Panc1 (cell line): ENCODE measurements at regions not wholly inside any gene's neighbourhood (a gene's known extent, or its start where the extent isn't known, plus 50 kb on each side); places are given as distances from the start of the nearest gene placed in this dataset.

Source experiments
- ATAC-seq: fragments of 200-7000 bp; cut with Tn5 transposase; 2 replicates; pipeline ENCODE4 v1.9.1; 2020; ENCODE audit warnings: mild to moderate bottlenecking, moderate library complexity
- BruUV-seq: library from RNA; stranded (reverse); fragments of 400-500 nt; replicated peaks from 2 replicates; lab custom pipeline; 2021; lab: Mats Ljungman, UMichigan
- CTCF ChIA-PET: fragments of 300-600 bp; sonication (Branson Sonifier 250); formaldehyde crosslinking; loops from one replicate; lab custom pipeline; 2022; ENCODE audit warnings: antibody characterized with exemption; lab: Charles Lee
- POLR2A ChIA-PET: fragments of 300-600 bp; sonication (Branson Sonifier 250); formaldehyde crosslinking; loops from one replicate; lab custom pipeline; 2022; ENCODE audit warnings: antibody characterized with exemption; lab: Charles Lee
- DNase-seq: peaks from one replicate; pipeline ENCODE4 v3.0.0-alpha.2; 2010; ENCODE audit warnings: low read depth, low spot score
- H3K27ac ChIP-seq: 2 replicates; pipeline ENCODE4 v1.5.1; 2011; ENCODE audit warnings: mild to moderate bottlenecking, low read length, inconsistent platforms
- H3K27me3 ChIP-seq: fragments of 200-500 bp; sonication (Bioruptor generic); 2 replicates; pipeline ENCODE4 v1.6.0; 2014; ENCODE audit warnings: low read length, inconsistent platforms; ENCODE audit not compliant: control insufficient read depth, insufficient read depth
- H3K36me3 ChIP-seq: fragments of 200-500 bp; sonication (Bioruptor generic); 2 replicates; pipeline ENCODE4 v1.5.1; 2014; ENCODE audit warnings: inconsistent platforms, mild to moderate bottlenecking, low read length, moderate library complexity; ENCODE audit not compliant: control insufficient read depth, insufficient read depth
- H3K4me1 ChIP-seq: 2 replicates; pipeline ENCODE4 v1.5.1; 2011; ENCODE audit warnings: inconsistent platforms, mild to moderate bottlenecking, low read length, moderate library complexity; ENCODE audit not compliant: control insufficient read depth, insufficient read depth
- H3K4me3 ChIP-seq, 2 experiments: 2 replicates each; pipeline ENCODE4 v1.5.1; 2011 to 2012; ENCODE audit warnings: low read depth in 2 of 2, low read length in 2 of 2, mild to moderate bottlenecking in 2 of 2, inconsistent platforms in 1 of 2, moderate library complexity in 1 of 2
- H3K9me3 ChIP-seq: fragments of 200-500 bp; sonication (Bioruptor generic); 2 replicates; pipeline ENCODE4 v1.5.1; 2014; ENCODE audit warnings: low read depth, mild to moderate bottlenecking, inconsistent platforms, low read length, moderate library complexity; ENCODE audit not compliant: control insufficient read depth, insufficient read depth
- POLR2AphosphoS5 ChIP-seq: IDR thresholded peaks from 2 replicates; pipeline ENCODE4 v1.6.1; 2012; ENCODE audit warnings: mild to moderate bottlenecking, low read depth, low read length, moderate library complexity
- SIN3A ChIP-seq: IDR thresholded peaks from 2 replicates; pipeline ENCODE4 v1.6.1; 2012; ENCODE audit warnings: low read depth, mild to moderate bottlenecking, low read length, moderate library complexity, borderline replicate concordance; ENCODE audit not compliant: insufficient read depth
- TCF7L2 ChIP-seq: IDR thresholded peaks from 2 replicates; pipeline ENCODE4 v1.6.1; 2011; ENCODE audit warnings: mild to moderate bottlenecking, low read depth, low read length, inconsistent platforms
- in situ Hi-C: cut with HindIII; loops from 2 replicates; pipeline ENCODE4 v1.10.0; 2016; ENCODE audit warnings: low sequenced_read_pairs, low pct_unique_long_range_greater_than_20kb
- intact Hi-C: fragments of 100-400 bp; cut with micrococcal nuclease; formaldehyde crosslinking; loops from one replicate; pipeline ENCODE4 v1.10.0; 2022; ENCODE audit not compliant: unreplicated experiment
- TF ChIP-seq, protein P1 (sequence below), 2 experiments: IDR thresholded peaks; 2 replicates each; pipeline ENCODE4 v1.6.1; 2011 to 2012; ENCODE audit warnings: low read depth in 2 of 2, control low read depth in 1 of 2, low read length in 1 of 2, mild to moderate bottlenecking in 1 of 2, moderate library complexity in 1 of 2; ENCODE audit not compliant: insufficient read depth in 1 of 2
- TF ChIP-seq, protein P2 (sequence below): fragments of 450-650 bp; IDR thresholded peaks from 2 replicates; pipeline ENCODE4 v1.5.1; 2017; ENCODE audit warnings: mild to moderate bottlenecking

DNA sequence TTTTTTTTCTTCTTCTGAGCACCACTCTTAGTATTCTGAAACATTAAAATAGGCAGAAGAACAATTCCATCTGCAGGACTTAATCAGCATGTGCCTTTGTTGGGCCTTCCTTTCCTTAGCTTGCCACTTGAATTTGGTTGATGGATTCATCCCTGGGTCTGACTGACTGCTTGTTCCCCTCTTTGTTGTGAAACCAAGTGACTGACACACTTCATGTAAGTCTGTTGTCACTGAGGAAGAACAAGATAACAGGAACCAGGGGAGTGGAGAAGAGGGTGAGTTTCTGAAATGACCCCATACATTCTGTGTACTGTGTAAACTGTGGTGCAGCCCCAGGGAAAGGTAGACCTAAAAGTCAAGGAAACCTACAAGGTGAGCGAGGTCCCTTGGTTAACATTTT, 188.7 kb upstream of the TBC1D5 start:
- CTCF ChIA-PET: no interaction called here
- BruUV-seq: no TSS peak
- intact Hi-C loops: no loop called here

DNA sequence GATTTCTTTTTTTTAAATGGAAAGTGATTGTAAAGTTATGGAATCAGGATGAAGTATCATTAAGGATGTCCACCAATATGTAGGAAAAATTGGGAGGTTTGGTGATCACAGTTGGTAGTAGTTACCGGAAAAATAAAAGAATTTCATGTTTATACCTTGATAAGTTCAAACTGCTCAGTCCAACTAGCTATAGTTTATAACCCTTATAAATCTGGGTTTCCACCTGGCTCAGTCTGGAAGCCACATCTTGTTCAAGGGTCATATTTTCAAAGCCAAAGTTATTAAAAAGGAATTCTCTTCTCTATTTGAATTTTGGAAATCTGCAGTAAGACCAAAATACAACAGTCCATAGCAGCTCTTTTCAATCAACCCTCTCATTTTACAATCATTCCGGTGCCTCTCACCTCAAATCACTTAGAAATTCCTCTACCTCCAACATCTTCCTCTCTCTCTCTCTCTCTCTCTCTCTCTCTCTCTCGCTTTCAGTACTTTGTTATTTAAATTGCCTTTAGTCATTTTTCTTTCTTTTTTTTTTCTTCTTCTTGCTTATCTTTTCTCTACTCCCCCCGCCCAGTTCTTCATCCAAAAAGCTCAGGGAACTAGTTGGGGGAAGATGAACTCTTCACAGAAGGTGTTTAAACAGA, 186.2 kb upstream of the TBC1D5 start:
- CTCF ChIA-PET: no interaction called here
- no peaks in the 10 kb centered on the region for H3K27me3 ChIP-seq
- ATAC-seq (no peak), DNase-seq (no peak)
- BruUV-seq: no TSS peak
- H3K4me1 ChIP-seq: no peaks in the 10 kb centered on the region
- H3K36me3 ChIP-seq: no peaks in the 10 kb centered on the region
- intact Hi-C loops: no loop called here
- H3K9me3 ChIP-seq: no peaks in the 10 kb centered on the region
- H3K27ac ChIP-seq: no peak overlapping the region
- H3K4me3 ChIP-seq: no peak overlapping the region
- POLR2A ChIA-PET: interaction anchor here (0.6 kb wide), 1 partner anchor 11 kb away, joined by 5 read pairs; no protein-coding TSS in a partner anchor
- in situ Hi-C loops: no loop called here
- TF ChIP-seq SIN3A (no peak), POLR2AphosphoS5 (no peak), TCF7L2 (no peak)
- TF ChIP-seq, protein P1, sequence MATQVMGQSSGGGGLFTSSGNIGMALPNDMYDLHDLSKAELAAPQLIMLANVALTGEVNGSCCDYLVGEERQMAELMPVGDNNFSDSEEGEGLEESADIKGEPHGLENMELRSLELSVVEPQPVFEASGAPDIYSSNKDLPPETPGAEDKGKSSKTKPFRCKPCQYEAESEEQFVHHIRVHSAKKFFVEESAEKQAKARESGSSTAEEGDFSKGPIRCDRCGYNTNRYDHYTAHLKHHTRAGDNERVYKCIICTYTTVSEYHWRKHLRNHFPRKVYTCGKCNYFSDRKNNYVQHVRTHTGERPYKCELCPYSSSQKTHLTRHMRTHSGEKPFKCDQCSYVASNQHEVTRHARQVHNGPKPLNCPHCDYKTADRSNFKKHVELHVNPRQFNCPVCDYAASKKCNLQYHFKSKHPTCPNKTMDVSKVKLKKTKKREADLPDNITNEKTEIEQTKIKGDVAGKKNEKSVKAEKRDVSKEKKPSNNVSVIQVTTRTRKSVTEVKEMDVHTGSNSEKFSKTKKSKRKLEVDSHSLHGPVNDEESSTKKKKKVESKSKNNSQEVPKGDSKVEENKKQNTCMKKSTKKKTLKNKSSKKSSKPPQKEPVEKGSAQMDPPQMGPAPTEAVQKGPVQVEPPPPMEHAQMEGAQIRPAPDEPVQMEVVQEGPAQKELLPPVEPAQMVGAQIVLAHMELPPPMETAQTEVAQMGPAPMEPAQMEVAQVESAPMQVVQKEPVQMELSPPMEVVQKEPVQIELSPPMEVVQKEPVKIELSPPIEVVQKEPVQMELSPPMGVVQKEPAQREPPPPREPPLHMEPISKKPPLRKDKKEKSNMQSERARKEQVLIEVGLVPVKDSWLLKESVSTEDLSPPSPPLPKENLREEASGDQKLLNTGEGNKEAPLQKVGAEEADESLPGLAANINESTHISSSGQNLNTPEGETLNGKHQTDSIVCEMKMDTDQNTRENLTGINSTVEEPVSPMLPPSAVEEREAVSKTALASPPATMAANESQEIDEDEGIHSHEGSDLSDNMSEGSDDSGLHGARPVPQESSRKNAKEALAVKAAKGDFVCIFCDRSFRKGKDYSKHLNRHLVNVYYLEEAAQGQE (IDR thresholded peaks at IDR 0.05; ENCODE audit: insufficient read depth in 1 of 2, low read depth in 2 of 2, low read length in 1 of 2): no peak
- TF ChIP-seq, protein P2, sequence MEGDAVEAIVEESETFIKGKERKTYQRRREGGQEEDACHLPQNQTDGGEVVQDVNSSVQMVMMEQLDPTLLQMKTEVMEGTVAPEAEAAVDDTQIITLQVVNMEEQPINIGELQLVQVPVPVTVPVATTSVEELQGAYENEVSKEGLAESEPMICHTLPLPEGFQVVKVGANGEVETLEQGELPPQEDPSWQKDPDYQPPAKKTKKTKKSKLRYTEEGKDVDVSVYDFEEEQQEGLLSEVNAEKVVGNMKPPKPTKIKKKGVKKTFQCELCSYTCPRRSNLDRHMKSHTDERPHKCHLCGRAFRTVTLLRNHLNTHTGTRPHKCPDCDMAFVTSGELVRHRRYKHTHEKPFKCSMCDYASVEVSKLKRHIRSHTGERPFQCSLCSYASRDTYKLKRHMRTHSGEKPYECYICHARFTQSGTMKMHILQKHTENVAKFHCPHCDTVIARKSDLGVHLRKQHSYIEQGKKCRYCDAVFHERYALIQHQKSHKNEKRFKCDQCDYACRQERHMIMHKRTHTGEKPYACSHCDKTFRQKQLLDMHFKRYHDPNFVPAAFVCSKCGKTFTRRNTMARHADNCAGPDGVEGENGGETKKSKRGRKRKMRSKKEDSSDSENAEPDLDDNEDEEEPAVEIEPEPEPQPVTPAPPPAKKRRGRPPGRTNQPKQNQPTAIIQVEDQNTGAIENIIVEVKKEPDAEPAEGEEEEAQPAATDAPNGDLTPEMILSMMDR: no peak

More for the DNA sequence above, 188.7 kb upstream of the TBC1D5 start:
- H3K27me3 ChIP-seq: peaks cover 2% of the 10 kb centered on the region; the same call in 1 of the 2 replicates
- no peak for TF ChIP-seq POLR2AphosphoS5
- TF ChIP-seq, protein P1 (IDR thresholded peaks at IDR 0.05; ENCODE audit: insufficient read depth in 1 of 2, low read depth in 2 of 2, low read length in 1 of 2): no peak
- TF ChIP-seq, protein P2: no peak
- TF ChIP-seq SIN3A: no peak
- no peaks in the 10 kb centered on the region for H3K36me3 ChIP-seq
- no peaks in the 10 kb centered on the region for H3K9me3 ChIP-seq
- H3K4me3 ChIP-seq: no peak overlapping the region
- POLR2A ChIA-PET: no interaction called here
- no peak for DNase-seq
- no peak overlapping the region for H3K27ac ChIP-seq
- in situ Hi-C loops: no loop called here
- H3K4me1 ChIP-seq: no peaks in the 10 kb centered on the region
- no peak for ATAC-seq
